ENCODE measurements at regions not wholly inside any gene's neighbourhood (a gene's known extent, or its start where the extent isn't known, plus 50 kb on each side); places are given as distances from the start of the nearest gene placed in this dataset.

DNA sequence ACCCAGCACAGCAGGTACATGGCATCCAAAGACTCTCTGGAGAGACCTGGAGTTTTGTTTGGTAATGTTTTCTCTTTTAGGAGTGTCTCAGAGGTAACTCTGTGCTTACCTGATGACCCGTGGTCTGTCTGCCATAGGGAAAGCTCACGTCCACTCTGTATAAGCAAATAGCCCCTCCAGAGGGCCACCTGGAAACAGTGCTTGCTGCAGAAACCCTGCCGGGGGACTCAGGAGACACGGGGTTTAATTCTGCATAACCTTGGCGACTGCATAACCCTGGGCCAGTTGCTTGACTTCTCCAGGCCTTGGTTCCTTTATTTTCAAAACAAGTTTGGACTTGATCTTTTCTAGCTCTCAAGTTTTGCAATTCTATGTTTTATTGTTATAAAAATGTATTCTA, 187.2 kb upstream of the SOX1 start (continued):
- no peak for TF ChIP-seq CBX5 (IDR thresholded peaks at IDR 0.05; ENCODE audit: low read depth, low read length)
